PC-3 (cell line): ENCODE measurements at regions not wholly inside any gene's neighbourhood (a gene's known extent, or its start where the extent isn't known, plus 50 kb on each side); places are given as distances from the start of the nearest gene placed in this dataset.

Experiments used
- ATAC-seq: fragments of 200-7000 bp; cut with Tn5 transposase; 2 replicates; pipeline ENCODE4 v1.9.1; 2020; ENCODE audit warnings: mild to moderate bottlenecking, moderate library complexity
- BruUV-seq: library from RNA; stranded (reverse); fragments of 400-500 nt; replicated peaks from 2 replicates; lab custom pipeline; 2021; lab: Mats Ljungman, UMichigan
- CTCF ChIA-PET: fragments of 300-600 bp; sonication (Branson Sonifier 250); formaldehyde crosslinking; loops from one replicate; lab custom pipeline; 2022; ENCODE audit warnings: antibody characterized with exemption; lab: Charles Lee
- POLR2A ChIA-PET: fragments of 300-600 bp; sonication (Branson Sonifier 250); formaldehyde crosslinking; loops from one replicate; lab custom pipeline; 2022; ENCODE audit warnings: antibody characterized with exemption; ENCODE audit not compliant: unreplicated experiment; lab: Charles Lee
- DNase-seq: peaks from one replicate; pipeline ENCODE4 v3.0.0-alpha.2; 2015
- H2AFZ ChIP-seq: fragments of 300-600 bp; sonication (generic); 2 replicates; pipeline ENCODE4 v1.6.0; 2016; ENCODE audit warnings: antibody characterized with exemption, low read length
- H3F3A ChIP-seq: fragments of 300-600 bp; sonication (generic); one replicate; pipeline ENCODE4 v1.6.0; 2017; ENCODE audit warnings: antibody characterized with exemption, low read length, control low read depth, mild to moderate bottlenecking; ENCODE audit not compliant: unreplicated experiment
- H3K27ac ChIP-seq: fragments of 300-600 bp; sonication (generic); 2 replicates; pipeline ENCODE4 v1.5.1; 2016; ENCODE audit warnings: mild to moderate bottlenecking, low read length
- H3K27me3 ChIP-seq: fragments of 300-600 bp; sonication (generic); 2 replicates; pipeline ENCODE4 v1.6.1; 2016; ENCODE audit warnings: low read length, mixed read lengths
- H3K36me3 ChIP-seq: fragments of 300-600 bp; sonication (generic); 2 replicates; pipeline ENCODE4 v1.6.1; 2016; ENCODE audit warnings: low read depth, mixed run types, low read length, mixed read lengths
- H3K4me1 ChIP-seq: fragments of 300-600 bp; sonication (generic); 2 replicates; pipeline ENCODE4 v1.5.1; 2016; ENCODE audit warnings: low read length; ENCODE audit not compliant: insufficient read depth
- H3K4me2 ChIP-seq: fragments of 300-600 bp; sonication (generic); 2 replicates; pipeline ENCODE4 v1.6.0; 2016; ENCODE audit warnings: low read length
- H3K4me3 ChIP-seq: fragments of 300-600 bp; sonication (generic); 2 replicates; pipeline ENCODE4 v1.5.1; 2016; ENCODE audit warnings: mild to moderate bottlenecking, low read length, mixed read lengths
- H3K79me2 ChIP-seq: fragments of 300-600 bp; sonication (generic); 2 replicates; pipeline ENCODE4 v1.6.1; 2017; ENCODE audit warnings: low read length, mixed read lengths
- H3K9ac ChIP-seq: fragments of 300-600 bp; sonication (generic); 2 replicates; pipeline ENCODE4 v1.6.0; 2016; ENCODE audit warnings: mild to moderate bottlenecking, low read length
- H3K9me2 ChIP-seq: fragments of 300-600 bp; sonication (generic); replicated peaks from 2 replicates; pipeline ENCODE4 v1.6.1; 2016; ENCODE audit warnings: mixed run types, low read length, mixed read lengths
- H3K9me3 ChIP-seq: fragments of 300-600 bp; sonication (generic); 2 replicates; pipeline ENCODE4 v1.6.1; 2016; ENCODE audit warnings: low read length, mixed read lengths
- H4K20me1 ChIP-seq: fragments of 300-600 bp; sonication (generic); 2 replicates; pipeline ENCODE4 v1.6.1; 2016; ENCODE audit warnings: low read length, mixed read lengths
- CTCF ChIP-seq: fragments of 300-600 bp; sonication (generic); conservative IDR thresholded peaks from 2 replicates; pipeline ENCODE4 v1.5.1; 2017; ENCODE audit warnings: antibody characterized with exemption, low read depth, mild to moderate bottlenecking, low read length
- EZH2 ChIP-seq: fragments of 300-600 bp; sonication (generic); IDR thresholded peaks from one replicate; pipeline ENCODE4 v1.6.1; 2017; ENCODE audit warnings: antibody characterized with exemption, mild to moderate bottlenecking, low read length; ENCODE audit not compliant: unreplicated experiment
- EZH2phosphoT487 ChIP-seq: fragments of 300-600 bp; sonication (generic); IDR thresholded peaks from 2 replicates; pipeline ENCODE4 v1.6.1; 2018; ENCODE audit warnings: mild to moderate bottlenecking, antibody characterized with exemption, low read length, borderline replicate concordance
- intact Hi-C: fragments of 100-400 bp; cut with micrococcal nuclease; formaldehyde crosslinking; loops from 2 replicates; pipeline ENCODE4 v1.9.0; 2023

- CTCF ChIA-PET = no interaction called here
- DNase-seq = no peak
These were observed 418.1 kb upstream of the MYT1L start for GRCh38 chr2:2749206-2749598.

GRCh38 chr2:2748399-2749205 is 417.5 kb upstream of the MYT1L start:
- no peaks in the 10 kb centered on the region for H3F3A ChIP-seq
- DNase-seq (no peak), ATAC-seq (no peak)
- H3K79me2 ChIP-seq = no peaks in the 10 kb centered on the region
- no TSS peak for BruUV-seq
- peaks cover 29% of the 10 kb centered on the region for H3K27me3 ChIP-seq
- ChIA-PET POLR2A (no interaction called here), CTCF (no interaction called here)
- H3K36me3 ChIP-seq = no peaks in the 10 kb centered on the region
- H2AFZ ChIP-seq = no peak overlapping the region
- TF ChIP-seq CTCF = no peak
- TF ChIP-seq EZH2 = no peak
- TF ChIP-seq EZH2phosphoT487 = no peak
- intact Hi-C loops = no loop called here
- no peak overlapping the region for H3K4me3 ChIP-seq
- no peak overlapping the region for H3K4me2 ChIP-seq
- H3K9me2 ChIP-seq = no peaks in the 10 kb centered on the region
- no peak overlapping the region for H3K9ac ChIP-seq
- no peaks in the 10 kb centered on the region for H4K20me1 ChIP-seq
- no peaks in the 10 kb centered on the region for H3K4me1 ChIP-seq
- no peak overlapping the region for H3K27ac ChIP-seq
- no peaks in the 10 kb centered on the region for H3K9me3 ChIP-seq

More at GRCh38 chr2:2749206-2749598, 418.1 kb upstream of the MYT1L start:
- intact Hi-C loops = no loop called here
- TF ChIP-seq EZH2phosphoT487 (no peak), CTCF (no peak), EZH2 (no peak)
- Histone ChIP-seq H3K27ac (no peak overlapping the region), H3K36me3 (no peaks in the 10 kb centered on the region), H3K9me3 (no peaks in the 10 kb centered on the region), H3K79me2 (no peaks in the 10 kb centered on the region), H3K4me2 (no peak overlapping the region), H3K9me2 (no peaks in the 10 kb centered on the region), H3K4me3 (no peak overlapping the region), H3K9ac (no peak overlapping the region), H3K4me1 (no peaks in the 10 kb centered on the region), H2AFZ (no peak overlapping the region), H3F3A (no peaks in the 10 kb centered on the region), H3K27me3 (peaks cover 26% of the 10 kb centered on the region), H4K20me1 (no peaks in the 10 kb centered on the region)
- no peak for ATAC-seq
- no TSS peak for BruUV-seq
- POLR2A ChIA-PET = no interaction called here

GRCh38 chr2:2747797-2748301 is 416.8 kb upstream of the MYT1L start:
- intact Hi-C loops = no loop called here
- H2AFZ ChIP-seq = no peak overlapping the region
- no peak for ATAC-seq
- no peaks in the 10 kb centered on the region for H3K4me1 ChIP-seq
- ChIA-PET CTCF (no interaction called here), POLR2A (no interaction called here)
- no peak for TF ChIP-seq EZH2
- no peak for TF ChIP-seq EZH2phosphoT487
- TF ChIP-seq CTCF = no peak
- H3K9me3 ChIP-seq = no peaks in the 10 kb centered on the region
- BruUV-seq = no TSS peak
- no peaks in the 10 kb centered on the region for H3K9me2 ChIP-seq
- H3F3A ChIP-seq = no peaks in the 10 kb centered on the region
- H3K4me2 ChIP-seq = no peak overlapping the region
- no peak overlapping the region for H3K9ac ChIP-seq
- no peak for DNase-seq
- no peak overlapping the region for H3K4me3 ChIP-seq
- H3K36me3 ChIP-seq = no peaks in the 10 kb centered on the region
- H3K27ac ChIP-seq = no peak overlapping the region
- H4K20me1 ChIP-seq = no peaks in the 10 kb centered on the region
- H3K79me2 ChIP-seq = no peaks in the 10 kb centered on the region
- H3K27me3 ChIP-seq = peaks cover 29% of the 10 kb centered on the region
